T-helper 17 cell (primary cell): ENCODE measurements at regions not wholly inside any gene's neighbourhood (a gene's known extent, or its start where the extent isn't known, plus 50 kb on each side); places are given as distances from the start of the nearest gene placed in this dataset.
"Not testable (repeated sequence)": the region's sequence is repeated elsewhere in the genome, so short reads cannot be mapped to it uniquely, and the experiment has no call there.

Experiments used
- ATAC-seq: fragments of 150-1000 bp; cut with Tn5 transposase; 2 replicates; pipeline ENCODE4 v1.10.0; 2021; ENCODE audit warnings: mild to moderate bottlenecking, moderate library complexity
- DNase-seq, 3 donors: peaks; one replicate each; pipeline versions ENCODE4 v3.0.0 to v3.0.0-alpha.2; 2020 to 2021
- H3K9me3 ChIP-seq: one replicate; pipeline ENCODE4 v1.7.0; 2013; ENCODE audit warnings: low read length, mild to moderate bottlenecking; ENCODE audit not compliant: control insufficient read depth, poor library complexity, severe bottlenecking
- H3K27ac Mint-ChIP-seq: one replicate; pipeline ENCODE4 v1.8.0; 2022; ENCODE audit warnings: mild to moderate bottlenecking, moderate library complexity, mixed read lengths
- H3K27me3 Mint-ChIP-seq: one replicate; pipeline ENCODE4 v1.8.0; 2022; ENCODE audit warnings: mixed read lengths
- H3K36me3 Mint-ChIP-seq: one replicate; pipeline ENCODE4 v1.8.0; 2022; ENCODE audit warnings: low read depth, mixed read lengths
- H3K4me1 Mint-ChIP-seq: one replicate; pipeline ENCODE4 v1.8.0; 2022; ENCODE audit warnings: mild to moderate bottlenecking, mixed read lengths
- H3K4me3 Mint-ChIP-seq: one replicate; pipeline ENCODE4 v1.8.0; 2022; ENCODE audit warnings: mild to moderate bottlenecking, moderate library complexity, mixed read lengths

GRCh38 chr19:37303591-37304171 lies 67.2 kb upstream of the ZNF527 start:
- H3K27me3 Mint-ChIP-seq = no peaks in the 10 kb centered on the region
- H3K27ac Mint-ChIP-seq = no peak overlapping the region
- no peak for ATAC-seq
- H3K4me1 Mint-ChIP-seq = no peaks in the 10 kb centered on the region
- no peak for DNase-seq
- H3K9me3 ChIP-seq = no peaks in the 10 kb centered on the region
- peaks cover 4% of the 10 kb centered on the region for H3K36me3 Mint-ChIP-seq
- H3K4me3 Mint-ChIP-seq = no peak overlapping the region

- H3K27me3 Mint-ChIP-seq = no peaks in the 10 kb centered on the region
- DNase-seq = no peak
- H3K27ac Mint-ChIP-seq = no peak overlapping the region
- H3K4me1 Mint-ChIP-seq = no peaks in the 10 kb centered on the region
- H3K9me3 ChIP-seq = no peaks in the 10 kb centered on the region
- no peak for ATAC-seq
- no peak overlapping the region for H3K4me3 Mint-ChIP-seq
- peaks cover 4% of the 10 kb centered on the region for H3K36me3 Mint-ChIP-seq
Observed at GRCh38 chr19:37304190-37304883, 66.6 kb upstream of the ZNF527 start.

- no peak for ATAC-seq
- DNase-seq = no peak
- peaks cover 4% of the 10 kb centered on the region for H3K36me3 Mint-ChIP-seq
- H3K4me3 Mint-ChIP-seq = no peak overlapping the region
- peaks cover under 1% of the 10 kb centered on the region for H3K4me1 Mint-ChIP-seq
- no peaks in the 10 kb centered on the region for H3K27me3 Mint-ChIP-seq
- H3K9me3 ChIP-seq = no peaks in the 10 kb centered on the region
- H3K27ac Mint-ChIP-seq = no peak overlapping the region
Observed at GRCh38 chr19:37304884-37305255, 66.0 kb upstream of the ZNF527 start.

DNA sequence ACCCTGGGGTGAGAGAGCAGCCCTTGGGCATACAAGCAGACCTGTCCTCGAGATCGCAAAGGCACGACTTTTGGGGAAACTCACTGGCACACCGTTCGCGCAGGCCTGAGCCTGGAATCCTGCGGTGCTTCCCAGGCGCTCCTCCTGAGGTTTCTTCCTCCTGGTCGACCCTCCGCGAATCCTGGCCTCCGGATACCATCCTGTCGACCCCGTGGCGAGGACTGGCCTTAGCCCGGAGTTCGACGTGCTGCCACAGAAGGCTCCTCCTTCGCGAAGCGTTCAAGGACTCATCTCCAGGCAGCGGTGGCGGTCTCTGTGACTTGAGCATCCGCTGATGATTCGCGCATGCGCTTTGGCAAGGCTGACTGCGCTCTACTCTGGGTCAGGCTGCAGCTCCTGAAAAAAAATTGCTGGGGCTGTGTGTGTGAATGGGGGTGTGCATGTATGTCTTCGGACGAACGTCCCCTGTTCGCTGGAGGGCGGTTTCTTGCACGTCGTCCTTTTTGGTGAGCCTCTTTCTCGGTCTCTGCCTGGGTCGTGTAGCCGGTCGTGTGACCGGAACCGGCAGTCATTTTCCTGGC lies 64.4 kb upstream of the ZNF527 start:
- DNase-seq = no peak
- no peaks in the 10 kb centered on the region for H3K9me3 ChIP-seq
- H3K27ac Mint-ChIP-seq = no peak overlapping the region
- H3K4me3 Mint-ChIP-seq = no peak overlapping the region
- H3K27me3 Mint-ChIP-seq = no peaks in the 10 kb centered on the region
- peaks cover 4% of the 10 kb centered on the region for H3K36me3 Mint-ChIP-seq
- no peak for ATAC-seq
- peaks cover 2% of the 10 kb centered on the region for H3K4me1 Mint-ChIP-seq

GRCh38 chr19:37309834-37310575 lies 60.9 kb upstream of the ZNF527 start:
- no peak overlapping the region for H3K27ac Mint-ChIP-seq
- no peak overlapping the region for H3K4me3 Mint-ChIP-seq
- H3K27me3 Mint-ChIP-seq = no peaks in the 10 kb centered on the region

DNA sequence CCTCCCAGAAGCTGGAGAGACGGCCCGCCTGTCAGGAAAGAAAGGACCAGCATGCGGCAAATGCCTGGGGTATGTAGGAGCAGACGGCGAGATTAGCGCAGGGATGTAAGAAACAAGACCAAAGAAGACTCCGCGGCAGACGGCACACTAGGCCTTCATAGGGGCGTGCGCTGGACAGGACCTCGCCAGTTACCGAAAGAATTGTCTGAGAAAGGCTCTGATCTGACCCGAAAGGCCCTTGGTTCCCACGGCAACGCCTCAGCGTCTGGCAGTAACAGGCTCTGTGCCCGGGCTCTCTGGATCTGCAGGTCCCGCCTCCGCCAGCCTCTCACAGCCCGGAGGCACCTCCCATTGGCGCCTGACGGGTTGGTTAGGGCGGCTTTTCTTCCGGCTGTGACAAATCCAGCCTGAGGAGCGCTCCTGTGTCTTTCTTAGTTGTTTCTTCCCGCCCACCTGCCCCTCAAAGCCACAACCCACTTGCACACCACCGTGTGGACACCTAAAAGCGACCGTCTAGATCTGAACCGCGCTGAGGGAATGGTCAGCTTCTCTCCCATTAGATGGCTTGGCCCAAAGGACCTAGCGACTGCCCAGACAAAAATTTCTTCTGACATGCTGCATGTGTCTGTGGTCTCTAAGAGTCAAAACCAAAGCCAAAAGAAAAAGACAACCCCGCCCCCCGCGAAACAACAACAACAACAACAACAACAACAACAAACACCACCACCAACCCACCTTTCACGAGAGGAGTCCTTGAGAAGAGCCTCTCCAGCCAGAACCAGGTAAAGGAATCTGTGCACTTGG lies 58.2 kb upstream of the ZNF527 start:
- peak; percentile 36 for ATAC-seq
- Mint-ChIP-seq H3K27ac (peak overlapping the region; percentile 1), H3K4me3 (peak overlapping the region; percentile 80)
- not testable (repeated sequence) for H3K9me3 ChIP-seq, H3K27me3 Mint-ChIP-seq, H3K36me3 Mint-ChIP-seq, H3K4me1 Mint-ChIP-seq
- DNase-seq = peak in 2 of 3 donors; percentile 16 to 51

More at GRCh38 chr19:37309834-37310575, 60.9 kb upstream of the ZNF527 start:
- Mint-ChIP-seq H3K36me3 (peaks cover 4% of the 10 kb centered on the region), H3K4me1 (peaks cover 4% of the 10 kb centered on the region)
- no peaks in the 10 kb centered on the region for H3K9me3 ChIP-seq
- no peak for DNase-seq
- ATAC-seq = peak; percentile 42

DNA sequence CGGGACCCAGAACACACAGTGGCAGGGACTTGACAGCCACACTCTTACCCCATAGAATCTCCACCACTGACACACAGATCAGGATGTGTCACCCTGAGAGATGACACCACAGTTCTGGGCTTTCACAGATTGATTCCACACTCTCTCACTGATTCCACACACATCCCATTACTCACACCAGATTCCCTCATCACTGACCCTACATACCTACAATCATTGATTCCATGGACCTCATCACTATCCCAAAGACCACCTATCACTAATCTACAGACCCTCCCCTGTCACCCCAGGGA lies 57.6 kb upstream of the ZNF527 start:
- Mint-ChIP-seq H3K4me3 (peak overlapping the region; percentile 80), H3K4me1 (peaks cover 4% of the 10 kb centered on the region), H3K27ac (peak overlapping the region; percentile 1), H3K36me3 (peaks cover 2% of the 10 kb centered on the region), H3K27me3 (no peaks in the 10 kb centered on the region)
- no peaks in the 10 kb centered on the region for H3K9me3 ChIP-seq
- ATAC-seq = no peak
- no peak for DNase-seq

DNA sequence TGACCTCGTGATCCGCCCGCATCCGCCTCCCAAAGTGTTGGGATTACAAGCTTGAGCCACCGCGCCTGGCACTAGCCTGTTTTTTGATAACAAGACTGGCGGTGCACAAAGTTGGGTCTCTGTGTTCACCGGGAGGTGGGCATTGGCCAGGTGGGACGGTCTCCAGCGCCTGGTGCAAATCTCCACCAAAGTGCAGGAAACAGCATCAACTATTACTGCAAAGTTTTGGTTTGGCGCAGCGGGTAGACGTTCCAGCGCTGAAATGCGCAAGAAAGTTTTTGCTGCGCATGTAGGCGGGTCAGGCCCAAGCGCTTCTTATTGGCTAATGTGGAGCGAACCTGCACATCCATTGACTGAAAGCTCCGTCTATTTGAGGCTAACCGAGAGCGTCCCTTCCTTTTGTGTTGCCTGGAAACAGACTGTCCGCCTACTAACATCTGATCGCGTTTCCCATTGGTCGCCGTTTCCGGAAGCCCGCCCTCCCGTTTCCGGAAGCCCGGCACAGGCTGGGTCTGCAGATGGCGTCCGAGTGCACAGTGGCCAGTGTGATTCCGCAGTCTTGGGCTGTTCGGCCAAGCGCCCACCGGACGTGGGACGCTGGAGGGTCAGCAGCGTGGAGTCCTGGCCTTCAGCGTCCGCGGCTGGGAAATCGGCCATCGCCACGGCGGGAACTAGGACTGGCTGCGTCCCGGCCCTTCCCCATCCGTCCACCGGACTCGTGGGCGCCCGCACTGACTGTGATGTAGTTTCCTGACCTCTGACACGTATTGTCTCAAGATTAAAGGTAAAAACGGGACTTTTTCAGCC lies 53.3 kb upstream of the ZNF527 start:
- H3K36me3 Mint-ChIP-seq = peaks cover 5% of the 10 kb centered on the region
- H3K4me3 Mint-ChIP-seq = peak overlapping the region; percentile 97
- peak overlapping the region; percentile 97 for H3K27ac Mint-ChIP-seq
- H3K27me3 Mint-ChIP-seq = no peaks in the 10 kb centered on the region
- peak; percentile 78 to 86 (median 86) for DNase-seq
- ATAC-seq = peak; percentile 95
- H3K4me1 Mint-ChIP-seq = peaks cover 24% of the 10 kb centered on the region
- no peaks in the 10 kb centered on the region for H3K9me3 ChIP-seq

DNA sequence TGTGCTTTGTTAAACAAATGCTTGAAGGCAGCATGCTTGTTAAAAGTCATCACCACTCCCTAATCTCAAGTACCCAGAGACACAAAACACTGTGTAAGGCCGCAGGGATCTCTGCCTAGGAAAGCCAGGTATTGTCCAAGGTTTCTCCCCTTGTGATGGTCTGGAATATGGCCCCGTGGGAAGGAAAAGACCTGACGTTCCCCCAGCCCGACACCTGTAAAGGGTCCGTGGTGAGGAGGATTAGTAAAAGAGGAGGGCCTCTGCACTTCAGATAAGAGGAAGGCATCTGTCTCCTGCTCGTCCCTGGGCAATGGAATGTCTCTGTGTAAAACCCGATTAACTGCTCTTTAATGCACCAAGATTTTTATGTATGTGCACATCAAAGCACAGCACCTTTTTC lies 49.9 kb upstream of the ZNF527 start:
- DNase-seq, H3K4me3 Mint-ChIP-seq, H3K27me3 Mint-ChIP-seq, H3K36me3 Mint-ChIP-seq, H3K9me3 ChIP-seq, ATAC-seq: not testable (repeated sequence)
- Mint-ChIP-seq H3K4me1 (peaks cover 24% of the 10 kb centered on the region), H3K27ac (peak overlapping the region; percentile 3)
